ENCODE measurements at regions not wholly inside any gene's neighbourhood (a gene's known extent, or its start where the extent isn't known, plus 50 kb on each side); places are given as distances from the start of the nearest gene placed in this dataset.
A peak's percentile ranks its signal among the peaks of the same experiment; 100 is the strongest.
"Not testable (repeated sequence)": the region's sequence is repeated elsewhere in the genome, so short reads cannot be mapped to it uniquely, and the experiment has no call there.

GRCh38 chr15:31433091-31433490 lies 106.5 kb downstream of the KLF13 start:
- no peak for DNase-seq (ENCODE audit: low read depth)

- no peak for DNase-seq (ENCODE audit: low read depth)
Observed at GRCh38 chr15:31433574-31433973, 106.9 kb downstream of the KLF13 start.

GRCh38 chr15:31434275-31434587 lies 107.6 kb downstream of the KLF13 start:
- DNase-seq (ENCODE audit: low read depth) = no peak

- DNase-seq (ENCODE audit: low read depth) = peak; percentile 67
Observed at GRCh38 chr15:31434588-31435260, 108.1 kb downstream of the KLF13 start.

- peak; percentile 72 for DNase-seq (ENCODE audit: low read depth)
Observed at GRCh38 chr15:31435261-31435911, 108.8 kb downstream of the KLF13 start.

GRCh38 chr15:31435912-31436628 lies 109.4 kb downstream of the KLF13 start:
- DNase-seq (ENCODE audit: low read depth) = no peak

GRCh38 chr15:31437686-31438085 lies 111.1 kb downstream of the KLF13 start:
- DNase-seq (ENCODE audit: low read depth) = peak; percentile 19

GRCh38 chr15:31438601-31439265 lies 112.1 kb downstream of the KLF13 start:
- DNase-seq (ENCODE audit: low read depth) = no peak

GRCh38 chr15:31439328-31439727 lies 112.7 kb downstream of the KLF13 start:
- DNase-seq (ENCODE audit: low read depth) = no peak

GRCh38 chr15:31440216-31440615 lies 113.6 kb downstream of the KLF13 start:
- DNase-seq (ENCODE audit: low read depth) = not testable (repeated sequence)

- DNase-seq (ENCODE audit: low read depth) = no peak
Observed at GRCh38 chr15:31440754-31441311, 114.2 kb downstream of the KLF13 start.

- DNase-seq (ENCODE audit: low read depth) = no peak
Observed at GRCh38 chr15:31442226-31442625, 115.6 kb downstream of the KLF13 start.

- DNase-seq (ENCODE audit: low read depth) = no peak
Observed at GRCh38 chr15:31442699-31443111, 116.1 kb downstream of the KLF13 start.

- no peak for DNase-seq (ENCODE audit: low read depth)
Observed at GRCh38 chr15:31444844-31445243, 118.2 kb downstream of the KLF13 start.

- DNase-seq (ENCODE audit: low read depth) = no peak
Observed at GRCh38 chr15:31446546-31446945, 119.9 kb downstream of the KLF13 start.

GRCh38 chr15:31447931-31448634 lies 121.4 kb downstream of the KLF13 start:
- DNase-seq (ENCODE audit: low read depth) = no peak

- DNase-seq (ENCODE audit: low read depth) = no peak
Observed at GRCh38 chr15:31448635-31448979, 122.0 kb downstream of the KLF13 start.

GRCh38 chr15:31452595-31453557 lies 126.2 kb downstream of the KLF13 start:
- no peak for DNase-seq (ENCODE audit: low read depth)

GRCh38 chr15:31453558-31454318 lies 127.1 kb downstream of the KLF13 start:
- no peak for DNase-seq (ENCODE audit: low read depth)

GRCh38 chr15:31455499-31455898 lies 128.9 kb downstream of the KLF13 start:
- no peak for DNase-seq (ENCODE audit: low read depth)

All from T-helper 22 cell (primary cell).